22Rv1 (cell line): ENCODE measurements at regions not wholly inside any gene's neighbourhood (a gene's known extent, or its start where the extent isn't known, plus 50 kb on each side); places are given as distances from the start of the nearest gene placed in this dataset.
A peak's percentile ranks its signal among the peaks of the same experiment; 100 is the strongest.
"Not testable (repeated sequence)": the region's sequence is repeated elsewhere in the genome, so short reads cannot be mapped to it uniquely, and the experiment has no call there.

Source experiments
- H3K27ac ChIP-seq: fragments of 450-650 bp; 2 replicates; pipeline ENCODE4 v1.5.1; 2017
- CTCF ChIP-seq: fragments of 450-650 bp; IDR thresholded peaks from 2 replicates; pipeline ENCODE4 v1.5.1; 2017; ENCODE audit warnings: mild to moderate bottlenecking
- ZFX ChIP-seq: fragments of 450-650 bp; IDR thresholded peaks from 2 replicates; pipeline ENCODE4 v1.6.1; 2017; ENCODE audit warnings: antibody characterized with exemption, borderline replicate concordance

GRCh38 chr1:161454865-161455707 is 50.2 kb upstream of the FCGR2A start:
- H3K27ac ChIP-seq = not testable (repeated sequence)

- not testable (repeated sequence) for H3K27ac ChIP-seq
These were observed 51.0 kb upstream of the FCGR2A start for GRCh38 chr1:161453950-161454864.

- not testable (repeated sequence) for H3K27ac ChIP-seq
These were observed 53.4 kb upstream of the FCGR2A start for GRCh38 chr1:161451698-161452348.

GRCh38 chr1:161447760-161448332 is 57.4 kb upstream of the FCGR2A start:
- H3K27ac ChIP-seq = not testable (repeated sequence)

GRCh38 chr1:161447040-161447759 is 58.1 kb upstream of the FCGR2A start:
- H3K27ac ChIP-seq = not testable (repeated sequence)

- H3K27ac ChIP-seq = not testable (repeated sequence)
These were observed 60.5 kb upstream of the FCGR2A start for GRCh38 chr1:161444725-161445124.

GRCh38 chr1:161444255-161444654 is 61.0 kb upstream of the FCGR2A start:
- H3K27ac ChIP-seq = not testable (repeated sequence)

GRCh38 chr1:161440312-161440894 is 64.9 kb upstream of the FCGR2A start:
- no peak for TF ChIP-seq ZFX
- peak; percentile 89 for TF ChIP-seq CTCF
- H3K27ac ChIP-seq = peak overlapping the region; percentile 60

- TF ChIP-seq ZFX (no peak), CTCF (no peak)
- H3K27ac ChIP-seq = peak overlapping the region; percentile 60; the same call in 1 of the 2 replicates
These were observed 65.7 kb upstream of the FCGR2A start for GRCh38 chr1:161439280-161440232.

GRCh38 chr1:161433191-161433590 is 65.5 kb upstream of the CFAP126 start:
- not testable (repeated sequence) for H3K27ac ChIP-seq
